Nephron (organoid): ENCODE measurements at regions not wholly inside any gene's neighbourhood (a gene's known extent, or its start where the extent isn't known, plus 50 kb on each side); places are given as distances from the start of the nearest gene placed in this dataset.

Experiments used
- H3K27ac Mint-ChIP-seq, 3 experiments: 2 replicates each; pipeline ENCODE4 v1.8.0; 2020; ENCODE audit warnings: mixed read lengths in 3 of 3, mild to moderate bottlenecking in 2 of 3, moderate library complexity in 1 of 3
- H3K27me3 Mint-ChIP-seq: 2 replicates; pipeline ENCODE4 v1.8.0; 2021; ENCODE audit warnings: low read depth, mild to moderate bottlenecking, moderate library complexity, mixed read lengths
- H3K36me3 Mint-ChIP-seq: 2 replicates; pipeline ENCODE4 v1.8.0; 2020; ENCODE audit warnings: low read depth, mixed read lengths
- H3K4me1 Mint-ChIP-seq: 2 replicates; pipeline ENCODE4 v1.8.0; 2020; ENCODE audit warnings: mixed read lengths
- H3K4me3 Mint-ChIP-seq, 3 experiments: 2 replicates each; pipeline ENCODE4 v1.8.0; 2020; ENCODE audit warnings: mild to moderate bottlenecking in 3 of 3, mixed read lengths in 3 of 3, moderate library complexity in 2 of 3
- H3K9me3 Mint-ChIP-seq: 2 replicates; pipeline ENCODE4 v1.8.0; 2020; ENCODE audit warnings: mixed read lengths
- TF ChIP-seq, protein P1 (sequence below), 3 experiments: fragments of 200-600 bp; sonication (generic); IDR thresholded peaks; one replicate each; pipeline ENCODE4 v1.5.0; 2021; ENCODE audit warnings: antibody characterized with exemption in 3 of 3; ENCODE audit not compliant: unreplicated experiment in 3 of 3

DNA sequence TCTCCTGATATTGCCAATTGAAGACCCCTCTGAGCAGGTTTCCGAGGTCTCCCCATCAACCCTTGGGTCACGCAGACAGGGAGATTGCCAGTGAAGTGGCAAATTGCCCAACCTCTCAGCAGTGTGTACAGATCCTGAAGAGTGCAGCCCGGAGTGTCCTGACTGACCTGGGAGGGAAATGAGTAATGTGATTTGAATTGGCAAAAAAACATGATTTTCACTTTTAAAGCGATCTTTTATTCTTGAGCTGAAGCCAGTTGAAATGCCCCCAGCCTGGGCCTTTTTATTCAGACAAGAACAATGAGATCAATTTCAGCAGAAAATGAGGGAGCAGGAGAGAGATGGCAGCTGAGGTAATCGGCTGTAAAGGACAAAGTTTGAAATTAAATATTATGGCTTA lies 401.8 kb downstream of the RAPGEF2 start:
- Mint-ChIP-seq H3K27ac (peak overlapping the region in 1 of 3 experiments; percentile 59), H3K4me1 (peaks cover 36% of the 10 kb centered on the region), H3K36me3 (no peaks in the 10 kb centered on the region), H3K27me3 (peaks cover 24% of the 10 kb centered on the region), H3K4me3 (no peak overlapping the region), H3K9me3 (no peaks in the 10 kb centered on the region)
- TF ChIP-seq, protein P1, sequence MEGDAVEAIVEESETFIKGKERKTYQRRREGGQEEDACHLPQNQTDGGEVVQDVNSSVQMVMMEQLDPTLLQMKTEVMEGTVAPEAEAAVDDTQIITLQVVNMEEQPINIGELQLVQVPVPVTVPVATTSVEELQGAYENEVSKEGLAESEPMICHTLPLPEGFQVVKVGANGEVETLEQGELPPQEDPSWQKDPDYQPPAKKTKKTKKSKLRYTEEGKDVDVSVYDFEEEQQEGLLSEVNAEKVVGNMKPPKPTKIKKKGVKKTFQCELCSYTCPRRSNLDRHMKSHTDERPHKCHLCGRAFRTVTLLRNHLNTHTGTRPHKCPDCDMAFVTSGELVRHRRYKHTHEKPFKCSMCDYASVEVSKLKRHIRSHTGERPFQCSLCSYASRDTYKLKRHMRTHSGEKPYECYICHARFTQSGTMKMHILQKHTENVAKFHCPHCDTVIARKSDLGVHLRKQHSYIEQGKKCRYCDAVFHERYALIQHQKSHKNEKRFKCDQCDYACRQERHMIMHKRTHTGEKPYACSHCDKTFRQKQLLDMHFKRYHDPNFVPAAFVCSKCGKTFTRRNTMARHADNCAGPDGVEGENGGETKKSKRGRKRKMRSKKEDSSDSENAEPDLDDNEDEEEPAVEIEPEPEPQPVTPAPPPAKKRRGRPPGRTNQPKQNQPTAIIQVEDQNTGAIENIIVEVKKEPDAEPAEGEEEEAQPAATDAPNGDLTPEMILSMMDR (IDR thresholded peaks at IDR 0.05; ENCODE audit: unreplicated experiment in 3 of 3): no peak

DNA sequence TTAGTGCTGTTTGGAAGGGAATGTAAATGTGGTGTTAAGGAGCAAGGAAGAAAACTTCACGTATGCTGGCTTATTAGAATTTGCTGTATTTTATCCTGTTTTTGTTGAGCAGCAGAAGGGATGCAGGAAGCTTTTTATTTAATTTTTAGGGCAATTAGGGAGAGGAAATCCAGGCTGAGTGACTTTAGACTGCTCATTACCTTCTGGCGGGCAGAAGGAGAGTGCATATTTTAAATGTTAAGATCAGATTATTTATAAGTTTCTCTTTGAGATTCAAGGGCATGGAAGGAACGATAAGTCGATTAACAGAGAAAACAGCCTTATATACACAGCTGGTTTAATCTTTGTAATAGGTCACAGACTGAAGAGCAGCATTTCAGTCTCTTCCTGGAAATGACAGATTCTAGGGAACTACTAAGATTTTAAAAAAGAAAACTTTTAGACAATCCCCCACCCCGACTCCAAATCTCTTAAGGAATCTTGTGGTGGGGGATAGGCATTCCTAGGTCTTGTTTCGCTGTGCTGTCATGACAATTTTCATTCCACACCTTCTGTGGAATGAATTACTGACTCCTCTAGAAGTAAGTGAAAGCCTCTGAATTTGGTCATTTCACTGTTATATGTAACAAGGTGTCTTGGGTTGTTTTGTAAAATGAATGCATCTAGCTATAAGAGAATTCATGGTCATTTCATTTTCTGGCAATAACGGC lies 402.5 kb downstream of the RAPGEF2 start:
- Mint-ChIP-seq H3K4me3 (peak overlapping the region in 2 of 3 experiments; percentile 4 to 27), H3K27ac (peak overlapping the region in 2 of 3 experiments; percentile 28 to 59), H3K36me3 (no peaks in the 10 kb centered on the region), H3K4me1 (peaks cover 31% of the 10 kb centered on the region), H3K27me3 (peaks cover 24% of the 10 kb centered on the region), H3K9me3 (no peaks in the 10 kb centered on the region)
- TF ChIP-seq, protein P1 (IDR thresholded peaks at IDR 0.05; ENCODE audit: unreplicated experiment in 3 of 3): no peak

DNA sequence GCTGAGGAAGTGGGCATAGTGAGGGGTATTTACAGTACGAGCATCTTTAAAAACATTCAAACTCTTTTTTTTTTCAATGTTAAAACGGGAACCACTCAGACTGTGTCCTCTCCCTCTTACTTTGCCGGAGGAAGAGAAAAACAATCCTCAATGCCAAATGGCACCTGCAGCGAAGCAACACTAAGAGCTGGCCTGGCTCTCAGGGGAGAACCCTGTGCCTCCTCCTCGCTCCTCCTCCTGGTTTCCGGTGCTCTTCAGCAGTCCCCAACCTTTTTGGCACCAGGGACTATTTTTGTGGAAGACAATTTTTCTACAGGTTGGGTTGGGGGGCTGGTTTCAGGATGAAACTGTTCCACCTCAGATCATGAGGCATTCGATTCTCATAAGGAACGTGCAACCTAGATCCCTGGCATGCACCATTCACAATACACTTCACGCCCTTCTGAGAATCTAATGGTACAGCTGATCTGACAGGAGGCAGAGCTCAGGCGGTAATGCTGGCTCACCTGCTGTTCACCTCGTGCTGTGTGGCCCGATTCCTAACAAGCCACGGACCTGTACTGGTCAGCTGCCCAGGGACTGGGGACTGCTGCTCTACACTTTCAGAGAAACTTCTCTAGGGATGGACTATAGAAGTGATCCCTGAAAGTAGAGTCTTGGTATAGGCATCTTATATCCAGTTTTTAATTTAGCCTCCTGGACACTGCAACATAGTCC lies 404.1 kb downstream of the RAPGEF2 start:
- Mint-ChIP-seq H3K4me3 (no peak overlapping the region), H3K9me3 (no peaks in the 10 kb centered on the region), H3K27ac (no peak overlapping the region), H3K4me1 (peaks cover 28% of the 10 kb centered on the region), H3K36me3 (no peaks in the 10 kb centered on the region), H3K27me3 (peaks cover 24% of the 10 kb centered on the region)
- TF ChIP-seq, protein P1 (IDR thresholded peaks at IDR 0.05; ENCODE audit: unreplicated experiment in 3 of 3): no peak

DNA sequence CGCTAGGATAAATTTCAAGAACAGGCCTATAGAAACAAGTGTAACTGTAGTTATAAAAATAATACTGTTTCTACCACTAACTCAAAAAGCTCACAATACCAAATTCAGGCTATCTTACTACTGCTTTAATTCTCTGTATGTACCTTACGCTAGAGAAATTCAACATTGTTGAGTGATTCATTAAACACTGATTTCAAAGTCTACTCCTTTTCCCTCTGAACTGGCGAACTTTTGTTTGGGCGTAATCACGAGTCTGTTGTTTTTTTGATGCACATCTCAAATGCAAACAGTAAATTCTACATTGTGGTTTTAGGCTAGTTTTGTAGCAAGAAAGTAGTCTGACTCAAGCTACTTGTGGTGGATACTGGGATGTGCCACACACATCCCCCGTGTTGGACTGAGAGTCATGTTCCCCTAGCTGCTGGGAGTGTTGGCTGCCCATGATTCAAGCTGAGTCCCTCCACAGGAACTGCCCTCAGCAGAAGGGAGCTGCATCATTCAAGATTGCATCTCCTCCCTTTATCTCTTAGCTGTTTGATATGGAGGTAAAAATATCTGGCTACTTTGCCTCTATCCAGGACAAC lies 406.1 kb downstream of the RAPGEF2 start:
- peaks cover 20% of the 10 kb centered on the region for H3K4me1 Mint-ChIP-seq
- TF ChIP-seq, protein P1 (IDR thresholded peaks at IDR 0.05; ENCODE audit: unreplicated experiment in 3 of 3): no peak
- no peak overlapping the region for H3K4me3 Mint-ChIP-seq
- H3K36me3 Mint-ChIP-seq: no peaks in the 10 kb centered on the region
- H3K9me3 Mint-ChIP-seq: no peaks in the 10 kb centered on the region
- H3K27ac Mint-ChIP-seq: no peak overlapping the region
- peaks cover 17% of the 10 kb centered on the region for H3K27me3 Mint-ChIP-seq

DNA sequence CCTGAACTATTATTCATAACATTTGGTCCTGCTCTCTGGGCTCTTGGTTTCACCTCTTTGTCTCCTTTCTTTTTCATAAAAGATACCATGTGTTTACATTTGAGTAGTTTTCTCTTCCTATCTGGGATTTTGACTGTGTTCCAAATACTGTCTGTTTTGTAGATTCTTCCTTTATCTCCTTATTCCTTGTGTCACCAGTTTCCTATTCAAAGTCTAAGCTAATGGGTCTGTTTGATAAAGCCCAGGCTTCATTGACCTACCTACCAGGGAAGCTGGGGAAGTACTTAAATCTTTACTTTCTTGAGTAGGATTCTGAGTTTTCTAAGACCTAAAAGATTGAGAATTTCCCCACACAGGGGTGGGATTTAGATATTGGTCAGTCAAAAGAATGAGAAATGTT lies 409.5 kb downstream of the RAPGEF2 start:
- H3K27ac Mint-ChIP-seq: peak overlapping the region in 1 of 3 experiments; percentile 1
- H3K9me3 Mint-ChIP-seq: no peaks in the 10 kb centered on the region
- H3K4me3 Mint-ChIP-seq: no peak overlapping the region
- H3K27me3 Mint-ChIP-seq: peaks cover 4% of the 10 kb centered on the region
- peaks cover 13% of the 10 kb centered on the region for H3K4me1 Mint-ChIP-seq
- no peaks in the 10 kb centered on the region for H3K36me3 Mint-ChIP-seq
- TF ChIP-seq, protein P1 (IDR thresholded peaks at IDR 0.05; ENCODE audit: unreplicated experiment in 3 of 3): no peak
